DOHH2 (cell line): ENCODE measurements at regions not wholly inside any gene's neighbourhood (a gene's known extent, or its start where the extent isn't known, plus 50 kb on each side); places are given as distances from the start of the nearest gene placed in this dataset.
"Not testable (repeated sequence)": the region's sequence is repeated elsewhere in the genome, so short reads cannot be mapped to it uniquely, and the experiment has no call there.

Source experiments
- H3F3A ChIP-seq: fragments of 200-600 bp; sonication (generic), shearing (Covaris generic); 2 replicates; pipeline ENCODE4 v1.6.0; 2016; ENCODE audit warnings: antibody characterized with exemption, mild to moderate bottlenecking; ENCODE audit not compliant: control insufficient read depth, insufficient read depth
- H3K27ac ChIP-seq: fragments of 200-600 bp; sonication (generic); 2 replicates; pipeline ENCODE4 v1.5.1; 2014; ENCODE audit warnings: low read depth, mild to moderate bottlenecking, low read length, moderate library complexity
- H3K27me3 ChIP-seq: fragments of 200-600 bp; sonication (generic); 2 replicates; pipeline ENCODE4 v1.6.1; 2014; ENCODE audit warnings: mild to moderate bottlenecking, low read length, mixed read lengths; ENCODE audit not compliant: control insufficient read depth
- H3K36me3 ChIP-seq: fragments of 200-600 bp; sonication (generic); 2 replicates; pipeline ENCODE4 v1.6.1; 2014; ENCODE audit warnings: mild to moderate bottlenecking, low read length, moderate library complexity, mixed read lengths; ENCODE audit not compliant: control insufficient read depth
- H3K4me1 ChIP-seq: fragments of 200-600 bp; sonication (generic); 2 replicates; pipeline ENCODE4 v1.6.1; 2014; ENCODE audit warnings: mild to moderate bottlenecking, low read length, mixed read lengths; ENCODE audit not compliant: control insufficient read depth
- H3K4me2 ChIP-seq: fragments of 200-600 bp; sonication (generic); 2 replicates; pipeline ENCODE4 v1.6.0; 2014; ENCODE audit warnings: mild to moderate bottlenecking, low read length, moderate library complexity
- H3K4me3 ChIP-seq: fragments of 200-600 bp; sonication (generic); 2 replicates; pipeline ENCODE4 v1.5.1; 2014; ENCODE audit warnings: mild to moderate bottlenecking, low read length, mixed read lengths
- H3K79me2 ChIP-seq: fragments of 200-600 bp; sonication (generic); 2 replicates; pipeline ENCODE4 v1.6.1; 2014; ENCODE audit warnings: mild to moderate bottlenecking, low read length, mixed read lengths; ENCODE audit not compliant: control insufficient read depth
- H3K9me2 ChIP-seq: fragments of 200-600 bp; sonication (generic); replicated peaks from 2 replicates; pipeline ENCODE4 v1.6.1; 2014; ENCODE audit warnings: mild to moderate bottlenecking, low read length, mixed read lengths; ENCODE audit not compliant: control insufficient read depth
- H3K9me3 ChIP-seq: fragments of 200-600 bp; sonication (generic); 2 replicates; pipeline ENCODE4 v1.6.1; 2014; ENCODE audit warnings: antibody characterized with exemption, low read length, mixed read lengths; ENCODE audit not compliant: control insufficient read depth, insufficient read depth
- H4K20me1 ChIP-seq: fragments of 200-600 bp; sonication (generic); 2 replicates; pipeline ENCODE4 v1.6.0; 2014; ENCODE audit warnings: low read depth, mild to moderate bottlenecking, antibody characterized with exemption, low read length, moderate library complexity; ENCODE audit not compliant: control insufficient read depth, insufficient read depth
- EZH2phosphoT487 ChIP-seq: fragments of 200-600 bp; sonication (generic); IDR thresholded peaks from 2 replicates; pipeline ENCODE4 v1.6.1; 2017; ENCODE audit warnings: borderline replicate concordance, mild to moderate bottlenecking, antibody characterized with exemption, low read length, moderate library complexity, mixed read lengths
- TF ChIP-seq, protein P1 (sequence below): fragments of 200-600 bp; sonication (generic); IDR thresholded peaks from one replicate; pipeline ENCODE4 v1.5.1; 2014; ENCODE audit warnings: antibody characterized with exemption, mild to moderate bottlenecking, low read depth, low read length; ENCODE audit not compliant: poor library complexity, severe bottlenecking

DNA sequence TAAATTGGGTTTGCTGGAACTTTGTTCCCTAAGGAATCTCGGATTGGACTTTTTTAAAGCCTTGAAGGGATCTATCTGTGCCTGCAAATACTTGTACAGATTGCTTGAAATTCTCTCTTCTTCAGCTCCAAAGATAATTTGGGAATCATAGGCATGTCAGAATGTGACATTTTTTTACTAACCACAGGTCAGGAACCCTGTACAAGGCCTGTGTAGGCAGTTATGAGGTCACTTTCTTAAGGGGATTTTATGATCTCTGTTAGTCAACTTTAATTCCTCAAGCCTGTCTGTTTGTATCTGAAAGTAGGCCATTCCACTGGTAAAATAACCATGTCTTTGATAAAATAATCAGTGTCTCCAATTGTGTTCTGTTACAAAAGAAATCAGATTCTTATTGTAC lies 369.9 kb upstream of the NPAP1 start:
- not testable (repeated sequence) for H3K9me2 ChIP-seq, H3K4me3 ChIP-seq

DNA sequence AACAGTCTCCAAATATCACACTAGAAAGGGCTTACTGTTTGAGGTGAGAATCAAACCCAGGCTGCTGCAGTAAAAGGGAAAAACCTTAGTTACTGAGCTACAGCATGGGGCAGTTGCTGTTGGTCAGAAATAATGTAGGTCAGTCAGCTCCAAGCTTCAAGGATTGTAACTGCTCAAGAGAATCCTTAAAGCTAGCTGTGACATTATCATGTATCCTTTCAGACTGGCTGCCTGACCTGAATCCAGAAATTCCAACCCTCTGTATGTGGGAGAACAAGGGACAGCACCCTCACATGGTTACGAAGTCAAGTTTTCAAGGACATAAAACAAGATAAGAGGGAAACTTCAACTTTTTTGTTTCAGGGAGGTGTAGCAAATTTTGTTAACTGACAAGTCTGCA lies 365.9 kb upstream of the NPAP1 start:
- H3K4me2 ChIP-seq: not testable (repeated sequence)

More for the DNA sequence above, 369.9 kb upstream of the NPAP1 start:
- not testable (repeated sequence) for H3K4me1 ChIP-seq, H3K27ac ChIP-seq, H3K79me2 ChIP-seq, H3K36me3 ChIP-seq, H3K9me3 ChIP-seq, H3K4me2 ChIP-seq, H3F3A ChIP-seq, H3K27me3 ChIP-seq, H4K20me1 ChIP-seq

DNA sequence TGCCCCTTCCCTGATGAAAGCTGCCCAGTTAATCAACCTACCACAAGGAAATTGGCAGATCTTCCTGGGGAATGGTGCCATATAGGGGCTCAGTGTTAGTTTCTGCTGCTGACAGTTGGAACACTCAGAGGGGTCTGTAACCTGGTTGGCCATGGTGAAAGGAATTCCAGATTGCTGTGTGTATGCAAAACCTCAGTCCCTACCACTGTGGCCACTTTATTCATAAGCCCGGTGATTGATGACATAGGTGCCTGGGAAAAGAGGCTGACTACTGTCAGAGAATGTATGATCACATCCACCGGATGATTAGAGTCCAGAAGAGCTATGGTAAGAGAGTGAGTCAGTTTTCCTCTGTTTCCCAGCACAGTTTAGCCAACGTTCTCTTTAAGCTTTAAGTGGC lies 363.9 kb upstream of the NPAP1 start:
- H3K4me1 ChIP-seq, H3K27me3 ChIP-seq, H3K9me2 ChIP-seq, H3K27ac ChIP-seq, H3K36me3 ChIP-seq, H3K4me3 ChIP-seq, H3K9me3 ChIP-seq, H3F3A ChIP-seq, H3K4me2 ChIP-seq, H3K79me2 ChIP-seq, H4K20me1 ChIP-seq: not testable (repeated sequence)

More for the DNA sequence above, 365.9 kb upstream of the NPAP1 start:
- not testable (repeated sequence) for H3K4me3 ChIP-seq, H3K36me3 ChIP-seq, H3K79me2 ChIP-seq, H3F3A ChIP-seq, H3K27ac ChIP-seq, H3K9me2 ChIP-seq, H3K27me3 ChIP-seq, H3K4me1 ChIP-seq, H4K20me1 ChIP-seq, H3K9me3 ChIP-seq

DNA sequence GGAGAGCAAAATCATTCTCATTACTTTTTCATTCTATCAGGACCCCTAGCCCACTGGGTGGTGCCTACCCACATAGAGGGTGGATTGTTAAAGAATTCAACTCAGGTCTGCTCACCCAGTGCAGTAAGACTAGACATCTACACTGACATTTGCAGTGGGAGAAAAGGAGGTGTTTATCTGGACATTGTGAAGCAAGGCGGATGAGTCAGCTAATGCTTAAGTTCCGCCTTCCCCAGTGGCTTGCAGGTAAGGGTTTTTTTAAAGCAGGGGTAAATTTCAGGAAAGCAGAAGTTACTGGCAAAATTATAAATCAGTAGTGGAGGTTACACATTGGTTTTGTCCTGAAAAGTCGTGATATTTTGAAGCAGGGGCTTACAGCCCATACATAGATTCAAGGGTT lies 359.2 kb upstream of the NPAP1 start:
- not testable (repeated sequence) for H3K9me3 ChIP-seq, H4K20me1 ChIP-seq, H3K4me1 ChIP-seq, H3K27me3 ChIP-seq, H3K27ac ChIP-seq, H3K4me3 ChIP-seq, H3K9me2 ChIP-seq, H3F3A ChIP-seq, H3K4me2 ChIP-seq, H3K79me2 ChIP-seq, H3K36me3 ChIP-seq

DNA sequence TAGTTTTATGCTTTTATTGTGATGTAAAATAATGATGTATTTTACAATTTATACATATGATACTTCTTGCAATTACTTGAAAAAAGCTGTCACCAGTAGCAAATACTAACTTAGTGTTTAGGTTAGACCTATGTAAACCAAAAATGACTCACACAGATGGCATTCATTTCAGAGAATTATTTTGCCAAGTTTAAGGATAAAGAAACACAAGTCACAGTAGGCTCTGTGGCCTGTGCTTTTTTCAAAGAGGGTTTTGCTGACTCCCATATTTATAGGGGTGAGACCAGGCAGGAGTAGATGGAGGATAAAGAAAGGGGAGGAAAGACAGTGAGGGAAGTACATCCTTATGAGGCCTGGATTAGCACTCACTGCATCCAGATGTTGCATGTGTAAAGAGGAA lies 356.6 kb upstream of the NPAP1 start:
- Histone ChIP-seq H3K27me3 (no peaks in the 10 kb centered on the region), H3K9me3 (no peaks in the 10 kb centered on the region), H3K27ac (no peak overlapping the region), H4K20me1 (no peaks in the 10 kb centered on the region), H3K4me3 (no peak overlapping the region), H3K79me2 (no peaks in the 10 kb centered on the region), H3F3A (no peaks in the 10 kb centered on the region), H3K4me2 (no peak overlapping the region), H3K4me1 (no peaks in the 10 kb centered on the region), H3K9me2 (no peaks in the 10 kb centered on the region), H3K36me3 (no peaks in the 10 kb centered on the region)
- TF ChIP-seq, protein P1, sequence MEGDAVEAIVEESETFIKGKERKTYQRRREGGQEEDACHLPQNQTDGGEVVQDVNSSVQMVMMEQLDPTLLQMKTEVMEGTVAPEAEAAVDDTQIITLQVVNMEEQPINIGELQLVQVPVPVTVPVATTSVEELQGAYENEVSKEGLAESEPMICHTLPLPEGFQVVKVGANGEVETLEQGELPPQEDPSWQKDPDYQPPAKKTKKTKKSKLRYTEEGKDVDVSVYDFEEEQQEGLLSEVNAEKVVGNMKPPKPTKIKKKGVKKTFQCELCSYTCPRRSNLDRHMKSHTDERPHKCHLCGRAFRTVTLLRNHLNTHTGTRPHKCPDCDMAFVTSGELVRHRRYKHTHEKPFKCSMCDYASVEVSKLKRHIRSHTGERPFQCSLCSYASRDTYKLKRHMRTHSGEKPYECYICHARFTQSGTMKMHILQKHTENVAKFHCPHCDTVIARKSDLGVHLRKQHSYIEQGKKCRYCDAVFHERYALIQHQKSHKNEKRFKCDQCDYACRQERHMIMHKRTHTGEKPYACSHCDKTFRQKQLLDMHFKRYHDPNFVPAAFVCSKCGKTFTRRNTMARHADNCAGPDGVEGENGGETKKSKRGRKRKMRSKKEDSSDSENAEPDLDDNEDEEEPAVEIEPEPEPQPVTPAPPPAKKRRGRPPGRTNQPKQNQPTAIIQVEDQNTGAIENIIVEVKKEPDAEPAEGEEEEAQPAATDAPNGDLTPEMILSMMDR: no peak
- TF ChIP-seq EZH2phosphoT487: no peak

DNA sequence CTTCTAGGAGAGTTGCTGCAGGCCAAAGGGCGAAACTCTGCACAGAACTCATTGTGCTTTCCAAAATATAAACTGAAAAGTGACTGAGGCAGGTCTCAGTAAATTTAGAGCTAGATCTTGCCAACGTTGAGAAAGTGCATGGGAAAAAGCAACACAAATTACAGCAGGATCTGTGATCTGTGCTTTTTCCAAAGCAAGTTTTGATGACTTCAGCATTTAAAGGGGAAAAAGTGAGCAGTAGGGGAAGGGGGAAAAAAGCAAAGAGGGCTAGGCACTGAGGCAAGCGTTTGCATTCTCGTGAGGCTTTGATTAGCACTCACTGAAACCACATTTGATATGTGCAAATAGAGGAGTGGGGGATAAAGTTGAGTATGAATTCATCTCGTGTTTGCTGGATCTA lies 351.5 kb upstream of the NPAP1 start:
- H3K4me3 ChIP-seq, H3K27ac ChIP-seq, H4K20me1 ChIP-seq, H3K9me3 ChIP-seq, H3K27me3 ChIP-seq, H3K36me3 ChIP-seq, H3K9me2 ChIP-seq, H3F3A ChIP-seq, H3K4me1 ChIP-seq, H3K79me2 ChIP-seq, H3K4me2 ChIP-seq: not testable (repeated sequence)

DNA sequence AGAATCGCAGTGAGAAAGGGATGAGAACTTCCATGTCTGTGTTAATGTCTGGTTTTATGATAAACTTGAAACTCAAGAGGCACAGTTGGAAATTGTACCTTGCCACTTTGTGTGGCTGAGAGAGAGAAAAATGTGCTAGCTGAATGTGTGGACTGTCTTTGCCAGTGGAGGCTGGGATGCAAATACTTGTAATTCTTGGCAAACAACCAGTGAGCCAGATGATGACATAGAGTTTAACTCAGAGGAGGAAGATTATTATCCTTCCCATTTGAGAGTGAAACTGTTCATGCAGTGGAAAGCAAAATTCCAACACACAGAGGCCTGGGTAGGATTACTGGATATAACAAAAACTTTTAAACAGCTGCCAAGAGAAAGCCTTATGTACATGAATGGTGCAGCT lies 349.1 kb upstream of the NPAP1 start:
- not testable (repeated sequence) for H3F3A ChIP-seq, H3K4me3 ChIP-seq, H3K9me3 ChIP-seq, H3K4me1 ChIP-seq, H3K27me3 ChIP-seq, H3K27ac ChIP-seq, H3K36me3 ChIP-seq, H3K9me2 ChIP-seq, H3K79me2 ChIP-seq, H4K20me1 ChIP-seq, H3K4me2 ChIP-seq

DNA sequence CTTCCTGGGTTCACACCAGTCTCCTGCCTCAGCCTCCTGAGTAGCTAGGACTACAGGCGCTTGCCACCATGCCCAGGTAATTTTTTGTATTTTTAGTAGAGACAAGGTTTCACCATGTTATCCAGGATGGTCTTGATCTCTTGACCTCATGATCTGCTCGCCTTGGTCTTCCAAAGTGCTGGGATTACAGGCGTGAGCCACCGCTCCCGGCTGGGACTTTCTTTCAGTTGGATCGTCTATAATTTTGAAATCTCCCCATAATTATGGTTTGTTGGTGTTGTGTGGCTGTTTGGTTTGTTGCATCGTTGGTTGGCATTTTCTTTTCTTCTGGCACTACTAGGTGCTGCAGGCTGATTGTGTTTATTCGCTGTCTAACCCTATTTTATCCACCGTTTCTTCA lies 343.6 kb upstream of the NPAP1 start:
- not testable (repeated sequence) for H3K36me3 ChIP-seq, H3K27ac ChIP-seq, H3F3A ChIP-seq, H3K4me2 ChIP-seq, H3K4me1 ChIP-seq, H3K27me3 ChIP-seq, H3K79me2 ChIP-seq, H3K4me3 ChIP-seq, H4K20me1 ChIP-seq, H3K9me3 ChIP-seq, H3K9me2 ChIP-seq
